GM20000 (cell line): ENCODE measurements at regions not wholly inside any gene's neighbourhood (a gene's known extent, or its start where the extent isn't known, plus 50 kb on each side); places are given as distances from the start of the nearest gene placed in this dataset.

Experiments
- DNase-seq: peaks from one replicate; pipeline ENCODE4 v3.0.0; 2012; ENCODE audit warnings: low spot score
- TF ChIP-seq, protein P1 (sequence below): IDR thresholded peaks from 2 replicates; pipeline ENCODE4 v1.5.1; 2012; ENCODE audit warnings: mild to moderate bottlenecking, control low read depth; ENCODE audit errors: extremely low read depth, missing control alignments

DNA sequence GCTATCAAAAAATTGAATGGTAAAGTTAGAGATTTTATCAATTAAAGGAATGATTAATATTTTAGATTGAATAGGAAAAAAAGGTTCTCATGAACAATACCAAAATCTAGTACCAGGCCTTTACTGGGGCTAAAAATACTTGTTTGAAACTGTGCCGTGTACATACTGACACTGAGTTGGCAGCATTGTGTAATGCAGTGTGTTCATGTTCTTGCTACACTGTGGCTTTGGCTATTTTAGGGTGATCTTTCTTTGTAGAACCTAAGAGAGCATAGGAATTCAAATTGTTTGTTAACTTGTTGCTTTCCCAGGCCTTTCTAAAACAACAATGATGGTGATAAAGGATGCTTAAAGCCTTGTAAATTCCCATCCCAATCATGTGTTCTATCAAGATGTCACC, 80.9 kb downstream of the KIF4B start:
- DNase-seq: no peak
- TF ChIP-seq, protein P1, sequence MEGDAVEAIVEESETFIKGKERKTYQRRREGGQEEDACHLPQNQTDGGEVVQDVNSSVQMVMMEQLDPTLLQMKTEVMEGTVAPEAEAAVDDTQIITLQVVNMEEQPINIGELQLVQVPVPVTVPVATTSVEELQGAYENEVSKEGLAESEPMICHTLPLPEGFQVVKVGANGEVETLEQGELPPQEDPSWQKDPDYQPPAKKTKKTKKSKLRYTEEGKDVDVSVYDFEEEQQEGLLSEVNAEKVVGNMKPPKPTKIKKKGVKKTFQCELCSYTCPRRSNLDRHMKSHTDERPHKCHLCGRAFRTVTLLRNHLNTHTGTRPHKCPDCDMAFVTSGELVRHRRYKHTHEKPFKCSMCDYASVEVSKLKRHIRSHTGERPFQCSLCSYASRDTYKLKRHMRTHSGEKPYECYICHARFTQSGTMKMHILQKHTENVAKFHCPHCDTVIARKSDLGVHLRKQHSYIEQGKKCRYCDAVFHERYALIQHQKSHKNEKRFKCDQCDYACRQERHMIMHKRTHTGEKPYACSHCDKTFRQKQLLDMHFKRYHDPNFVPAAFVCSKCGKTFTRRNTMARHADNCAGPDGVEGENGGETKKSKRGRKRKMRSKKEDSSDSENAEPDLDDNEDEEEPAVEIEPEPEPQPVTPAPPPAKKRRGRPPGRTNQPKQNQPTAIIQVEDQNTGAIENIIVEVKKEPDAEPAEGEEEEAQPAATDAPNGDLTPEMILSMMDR: no peak

- DNase-seq: no peak
- TF ChIP-seq, protein P1: no peak
Observed at GRCh38 chr5:155097995-155098394, 84.4 kb downstream of the KIF4B start.

- DNase-seq: no peak
- TF ChIP-seq, protein P1: no peak
Observed at GRCh38 chr5:155098433-155098832, 84.9 kb downstream of the KIF4B start.

DNA sequence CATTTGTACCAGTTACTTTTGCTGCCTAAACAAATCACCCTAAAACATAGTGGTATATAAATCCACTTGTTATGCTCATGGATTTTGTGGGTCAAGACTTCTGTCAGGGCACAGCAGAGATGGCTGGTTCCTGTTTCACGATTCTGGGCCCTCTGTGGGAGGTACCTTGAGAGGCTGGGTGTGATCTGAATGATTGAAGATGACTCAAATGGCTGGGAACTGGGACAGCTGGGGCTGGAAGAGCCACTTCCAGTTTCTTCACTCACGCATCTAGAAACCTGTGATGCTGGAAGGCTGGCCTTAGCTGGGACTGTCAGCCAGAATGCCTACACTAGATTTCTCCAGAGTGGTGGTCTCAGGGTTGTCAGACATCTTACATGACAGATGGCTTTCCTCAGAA, 88.1 kb downstream of the KIF4B start:
- DNase-seq: no peak
- TF ChIP-seq, protein P1: no peak

DNA sequence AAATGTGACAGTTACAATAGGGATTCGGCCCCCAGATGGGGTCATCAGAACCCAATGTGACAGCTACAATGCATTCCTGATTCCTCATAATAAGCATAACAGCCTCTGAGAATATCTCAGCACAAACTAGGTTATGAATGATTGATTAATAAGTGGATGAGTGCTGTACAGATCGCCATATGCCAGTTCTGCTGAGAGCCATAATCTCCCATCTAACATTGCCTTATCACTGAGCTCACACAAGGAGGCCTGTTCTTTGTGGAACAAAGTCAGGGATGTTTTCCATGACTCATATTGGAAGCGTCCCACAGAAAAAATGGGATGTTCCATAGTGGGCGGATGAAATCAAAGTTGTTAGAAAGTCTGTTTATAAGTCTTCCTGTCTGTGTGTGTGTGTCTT, 89.6 kb downstream of the KIF4B start:
- TF ChIP-seq, protein P1: no peak
- DNase-seq: no peak

DNA sequence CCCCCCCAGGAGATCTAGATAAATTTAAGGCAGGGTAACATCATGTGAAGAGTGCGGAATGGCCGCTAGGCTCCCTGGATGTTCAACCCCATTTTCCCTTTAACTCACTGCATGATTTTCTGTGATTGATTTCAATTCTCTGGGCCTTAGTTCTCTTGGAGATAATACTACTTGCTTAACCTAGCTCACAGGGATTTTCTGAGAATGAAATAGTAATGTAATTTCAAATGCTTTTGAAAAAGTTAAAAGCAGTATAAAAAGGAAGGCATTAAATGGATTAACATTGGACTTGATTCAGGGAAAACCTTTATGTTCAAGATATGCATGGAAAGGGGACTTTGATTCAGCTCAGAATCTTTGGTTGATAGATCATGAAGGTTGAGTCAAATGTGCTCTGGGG, 90.9 kb downstream of the KIF4B start:
- no peak for DNase-seq
- TF ChIP-seq, protein P1: no peak

DNA sequence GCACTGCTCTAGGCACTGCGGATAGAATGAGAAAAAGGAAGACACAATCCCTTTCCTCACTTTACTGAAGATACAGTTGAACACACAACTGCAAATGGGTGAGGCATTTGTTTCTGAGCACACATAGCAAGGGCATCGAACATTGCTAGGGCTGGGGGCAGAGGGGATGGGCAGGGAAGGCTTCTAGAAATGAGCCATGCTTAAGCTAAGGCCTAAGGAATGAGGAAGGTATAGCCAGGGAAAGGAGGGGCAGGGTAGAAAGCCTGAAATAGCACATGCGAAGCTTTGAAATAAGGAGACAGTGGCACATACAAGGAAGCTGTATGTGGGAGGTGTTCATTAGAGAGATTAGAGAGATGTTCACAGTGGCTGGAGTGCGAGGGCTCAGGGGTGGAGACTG, 92.7 kb downstream of the KIF4B start:
- TF ChIP-seq, protein P1: no peak
- no peak for DNase-seq
